K562 (cell line): ENCODE measurements at regions not wholly inside any gene's neighbourhood (a gene's known extent, or its start where the extent isn't known, plus 50 kb on each side); places are given as distances from the start of the nearest gene placed in this dataset.
"Not testable (repeated sequence)": the region's sequence is repeated elsewhere in the genome, so short reads cannot be mapped to it uniquely, and the experiment has no call there.

ENCODE experiments used
- ATAC-seq: fragments of 200-7000 bp; cut with Tn5 transposase; 3 replicates; pipeline ENCODE4 v1.9.1; 2020; ENCODE audit warnings: moderate library complexity
- BruUV-seq: library from RNA; stranded (reverse); fragments of 400-500 nt; replicated peaks from 2 replicates; lab custom pipeline; 2021; lab: Mats Ljungman, UMichigan
- CTCF ChIA-PET: fragments of 300-600 bp; formaldehyde crosslinking; extraction: SDS; loops from one replicate; lab custom pipeline; 2021; ENCODE audit warnings: low intra/inter-chr PET ratio; lab: Yijun Ruan, JAX
- POLR2A ChIA-PET: fragments of 300-600, 350-650 bp; sonication (Branson Sonifier 250); formaldehyde crosslinking; extraction: SDS; loops from one replicate; lab custom pipeline; 2021; ENCODE audit warnings: antibody characterized with exemption, inconsistent platforms; lab: Yijun Ruan, JAX
- DNase-seq, 4 experiments: peaks; one replicate each; pipeline versions ENCODE4 v3.0.0 to v3.0.0-alpha.2; 2011 to 2018; ENCODE audit warnings: low spot score in 3 of 4, mixed read lengths in 3 of 4; ENCODE audit errors: extremely low read depth in 1 of 4
- FAIRE-seq: peaks from 2 replicates; lab custom pipeline; 2011; peaks lifted over from hg19 to GRCh38; lab: Jason Lieb, UNC
- H2AFZ ChIP-seq: 2 replicates; pipeline ENCODE4 v1.6.0; 2011; ENCODE audit warnings: low read depth, low read length, control low read depth, inconsistent platforms
- H3K27ac ChIP-seq: fragments of 200-600 bp; 3 replicates; pipeline ENCODE4 v1.8.0; 2011; ENCODE audit warnings: low read depth, mild to moderate bottlenecking, control low read depth, inconsistent platforms, low read length, moderate library complexity, mixed read lengths; ENCODE audit errors: extremely low read depth
- H3K27me3 ChIP-seq, 2 experiments: fragments of 300-600 bp in 1 of 2; 2 replicates in 1 of 2; 3 replicates in 1 of 2; pipeline versions ENCODE4 v1.6.0 to v1.8.0; 2011; ENCODE audit warnings: inconsistent platforms in 2 of 2, low read length in 2 of 2, mild to moderate bottlenecking in 1 of 2, mixed read lengths in 1 of 2, moderate library complexity in 1 of 2; ENCODE audit not compliant: control insufficient read depth in 2 of 2, insufficient read depth in 2 of 2
- H3K36me3 ChIP-seq: fragments of 300-600 bp; 3 replicates; pipeline ENCODE4 v1.8.0; 2011; ENCODE audit warnings: mild to moderate bottlenecking, low read length, inconsistent platforms; ENCODE audit not compliant: control insufficient read depth, insufficient read depth
- H3K4me1 ChIP-seq, 2 experiments: fragments of 200-600 bp in 1 of 2; replicated peaks in 1 of 2; 2 replicates in 1 of 2; 3 replicates in 1 of 2; pipeline versions ENCODE4 v1.5.1 to v1.8.0; 2011; ENCODE audit warnings: inconsistent platforms in 2 of 2, low read length in 2 of 2, mild to moderate bottlenecking in 1 of 2, mixed read lengths in 1 of 2, moderate library complexity in 1 of 2; ENCODE audit not compliant: control insufficient read depth in 2 of 2, insufficient read depth in 2 of 2
- H3K4me2 ChIP-seq: 2 replicates; pipeline ENCODE4 v1.6.1; 2011; ENCODE audit warnings: low read length, control low read depth, inconsistent platforms, mixed read lengths; ENCODE audit not compliant: insufficient read depth
- H3K4me3 ChIP-seq: fragments of 200-600 bp; sonication (generic), shearing (Covaris generic); 2 replicates; pipeline ENCODE4 v1.5.1; 2016; ENCODE audit warnings: control low read depth, inconsistent platforms
- H3K79me2 ChIP-seq: fragments of 200-600 bp; 3 replicates; pipeline ENCODE4 v1.8.0; 2011; ENCODE audit warnings: low read length, inconsistent platforms; ENCODE audit not compliant: control insufficient read depth, insufficient read depth
- H3K9ac ChIP-seq, 2 experiments: 2 replicates each; pipeline versions ENCODE4 v1.6.0 to v1.6.1; 2011; ENCODE audit warnings: low read depth in 2 of 2, low read length in 2 of 2, control low read depth in 1 of 2, inconsistent platforms in 1 of 2, mild to moderate bottlenecking in 1 of 2, mixed read lengths in 1 of 2; ENCODE audit not compliant: insufficient read depth in 1 of 2
- H3K9me1 ChIP-seq: one replicate; pipeline ENCODE4 v1.6.0; 2011; ENCODE audit warnings: inconsistent platforms, mild to moderate bottlenecking, low read length, moderate library complexity; ENCODE audit not compliant: control insufficient read depth, insufficient read depth
- H3K9me3 ChIP-seq: replicated peaks from 2 replicates; pipeline ENCODE4 v1.5.1; 2011; ENCODE audit warnings: low read depth, low read length, inconsistent platforms; ENCODE audit not compliant: control insufficient read depth, insufficient read depth
- H4K20me1 ChIP-seq: replicated peaks from 2 replicates; pipeline ENCODE4 v1.6.1; 2011; ENCODE audit warnings: low read length, inconsistent platforms, mixed read lengths; ENCODE audit not compliant: control insufficient read depth, insufficient read depth
- RAD51 ChIP-seq: fragments of 450-650 bp; IDR thresholded peaks from 2 replicates; pipeline ENCODE4 v1.7.1; 2016; ENCODE audit warnings: low read depth, mild to moderate bottlenecking, borderline replicate concordance
- RFX1 ChIP-seq: fragments of 450-650 bp; IDR thresholded peaks from 2 replicates; pipeline ENCODE4 v1.6.1; 2016; ENCODE audit warnings: mild to moderate bottlenecking, moderate library complexity
- TFE3 ChIP-seq: fragments of 450-650 bp; formaldehyde crosslinking; IDR thresholded peaks from 2 replicates; pipeline ENCODE4 v1.4.0; 2020; ENCODE audit warnings: mild to moderate bottlenecking, mixed read lengths
- TOE1 ChIP-seq, 2 experiments: fragments of 450-650 bp in 1 of 2; sonication (generic) in 1 of 2; formaldehyde crosslinking in 1 of 2; IDR thresholded peaks; 2 replicates each; pipeline versions ENCODE4 v1.7.1 to v1.8.0; 2016 to 2022; ENCODE audit warnings: borderline replicate concordance in 2 of 2, mild to moderate bottlenecking in 2 of 2, antibody characterized with exemption in 1 of 2, inconsistent platforms in 1 of 2, low read depth in 1 of 2, missing genetic modification reagents in 1 of 2, moderate library complexity in 1 of 2
- USF1 ChIP-seq: sonication (generic); formaldehyde crosslinking; IDR thresholded peaks from 2 replicates; pipeline ENCODE4 v1.9.0; 2022; ENCODE audit warnings: mild to moderate bottlenecking, missing genetic modification reagents
- USF2 ChIP-seq: sonication (generic); formaldehyde crosslinking; IDR thresholded peaks from 2 replicates; pipeline ENCODE4 v1.5.0; 2020; ENCODE audit warnings: missing genetic modification reagents
- WGBS: fragments of 100-300 bp; shearing (Covaris generic); methylation state at CpG from one replicate; pipeline ENCODE4 v1.1.6; 2016; ENCODE audit warnings: low coverage, mixed read lengths; ENCODE audit not compliant: insufficient coverage; ENCODE audit errors: missing lambda C conversion rate; 5-methylcytosine and 5-hydroxymethylcytosine counted together
- in situ Hi-C: fragments of 300-500 bp; cut with MboI; formaldehyde crosslinking; loops from 4 replicates; pipeline ENCODE4 v1.15.0; 2018; ENCODE audit warnings: inconsistent platforms, mixed read lengths
- intact Hi-C: fragments of 100-400 bp; cut with micrococcal nuclease; formaldehyde crosslinking; loops from 2 replicates; pipeline ENCODE4 v1.14.2; 2022

GRCh38 chr2:87647737-87648498, 100.0 kb upstream of the PLGLB2 start:
- POLR2A ChIA-PET; BruUV-seq; in situ Hi-C loops; CTCF ChIA-PET; H3K27ac ChIP-seq; intact Hi-C loops; H2AFZ ChIP-seq; H3K9me1 ChIP-seq; H3K9me3 ChIP-seq; H3K9ac ChIP-seq; H3K4me3 ChIP-seq; TF ChIP-seq TOE1 (CRISPR knock-in tag; IDR thresholded peaks at IDR 0.05; ENCODE audit: borderline replicate concordance, low read depth): not testable (repeated sequence)
- peak; percentile 81 for ATAC-seq
- peak; percentile 82 for FAIRE-seq
- peak in 1 of 4 experiments; percentile 31 for DNase-seq
- TF ChIP-seq USF1 (peak; percentile 27; the same call in 1 of the 2 replicates), TFE3 (peak; percentile 89), RAD51 (peak; percentile 40; the same call in 1 of the 2 replicates), TOE1 (IDR thresholded peaks at IDR 0.05; ENCODE audit: borderline replicate concordance) (peak; percentile 71), USF2 (CRISPR knock-in tag) (peak; percentile 78), RFX1 (peak; percentile 73)
- TF ChIP-seq, all 486 proteins: peak for 6; not testable (repeated sequence) for 480
- H3K4me1 ChIP-seq, H3K4me2 ChIP-seq, H3K36me3 ChIP-seq, H3K79me2 ChIP-seq, H4K20me1 ChIP-seq, H3K27me3 ChIP-seq: not testable (repeated sequence)
- WGBS: 0% methylated on average over 3 of the region's 5 CpGs

- H2AFZ ChIP-seq, BruUV-seq, H3K9me1 ChIP-seq, H3K9me3 ChIP-seq, ATAC-seq, H3K9ac ChIP-seq, CTCF ChIA-PET, FAIRE-seq, H4K20me1 ChIP-seq, H3K79me2 ChIP-seq, H3K4me3 ChIP-seq, H3K27me3 ChIP-seq, in situ Hi-C loops, H3K4me1 ChIP-seq, POLR2A ChIA-PET, intact Hi-C loops, H3K27ac ChIP-seq, DNase-seq, H3K36me3 ChIP-seq, H3K4me2 ChIP-seq: not testable (repeated sequence)
- no CpG with 5 or more reads among the region's 3 CpGs for WGBS
Measured at GRCh38 chr2:87648815-87649214, 99.1 kb upstream of the PLGLB2 start.
